ENCODE measurements at regions not wholly inside any gene's neighbourhood (a gene's known extent, or its start where the extent isn't known, plus 50 kb on each side); places are given as distances from the start of the nearest gene placed in this dataset.

- Histone ChIP-seq H3K9me3 (ENCODE audit: control insufficient read depth, insufficient read depth, low read depth, low read length) (no peaks in the 10 kb centered on the region), H3K4me3 (replicated peaks in 1 of 4; ENCODE audit: control extremely low read depth in 1 of 4, insufficient read depth in 1 of 4, low read depth in 3 of 4, low read length in 4 of 4) (no peak overlapping the region), H3K9ac (ENCODE audit: insufficient read depth, low read length) (peak overlapping the region; percentile 43), H3K79me2 (ENCODE audit: control insufficient read depth, insufficient read depth, low read length) (peaks cover 90% of the 10 kb centered on the region), H3K36me3 (ENCODE audit: control insufficient read depth, insufficient read depth, low read length) (peaks cover 12% of the 10 kb centered on the region), H3K4me2 (ENCODE audit: extremely low read depth, insufficient read depth, low read length) (peak overlapping the region; percentile 67), H3K4me1 (ENCODE audit: control insufficient read depth, extremely low read depth, insufficient read depth, low read length) (peaks cover 59% of the 10 kb centered on the region), H3K27me3 (ENCODE audit: control insufficient read depth, insufficient read depth, low read length) (no peaks in the 10 kb centered on the region), H4K20me1 (ENCODE audit: control insufficient read depth, extremely low read depth, insufficient read depth, low read length) (peaks cover 11% of the 10 kb centered on the region), H2AFZ (ENCODE audit: low read length) (no peak overlapping the region), H3K27ac (ENCODE audit: insufficient read depth, low read length) (peak overlapping the region; percentile 85)
- peak; percentile 98 to 99 for DNase-seq (ENCODE audit: low read depth in 2 of 2)
- peak in 1 of 2 donors; percentile 27 for TF ChIP-seq CTCF (conservative IDR thresholded peaks at IDR 0.05 in 1 of 2, IDR thresholded peaks at IDR 0.05 in 1 of 2; ENCODE audit: low read depth in 1 of 2, low read length in 2 of 2)
- TF ChIP-seq EZH2 (IDR thresholded peaks at IDR 0.05; ENCODE audit: low read length, missing control alignments) = no peak
Measured at GRCh38 chr17:77476931-77477805, 336.4 kb downstream of the SEC14L1 start.

GRCh38 chr17:77478281-77478680 is 337.5 kb downstream of the SEC14L1 start:
- Histone ChIP-seq H3K4me2 (ENCODE audit: extremely low read depth, insufficient read depth, low read length) (no peak overlapping the region), H3K9me3 (ENCODE audit: control insufficient read depth, insufficient read depth, low read depth, low read length) (no peaks in the 10 kb centered on the region), H3K27ac (ENCODE audit: insufficient read depth, low read length) (peak overlapping the region; percentile 85), H3K9ac (ENCODE audit: insufficient read depth, low read length) (no peak overlapping the region), H2AFZ (ENCODE audit: low read length) (no peak overlapping the region), H3K27me3 (ENCODE audit: control insufficient read depth, insufficient read depth, low read length) (no peaks in the 10 kb centered on the region), H3K4me3 (replicated peaks in 1 of 4; ENCODE audit: control extremely low read depth in 1 of 4, insufficient read depth in 1 of 4, low read depth in 3 of 4, low read length in 4 of 4) (no peak overlapping the region), H4K20me1 (ENCODE audit: control insufficient read depth, extremely low read depth, insufficient read depth, low read length) (peaks cover 11% of the 10 kb centered on the region), H3K4me1 (ENCODE audit: control insufficient read depth, extremely low read depth, insufficient read depth, low read length) (peaks cover 48% of the 10 kb centered on the region), H3K79me2 (ENCODE audit: control insufficient read depth, insufficient read depth, low read length) (peaks cover 90% of the 10 kb centered on the region), H3K36me3 (ENCODE audit: control insufficient read depth, insufficient read depth, low read length) (peaks cover 23% of the 10 kb centered on the region)
- no peak for DNase-seq (ENCODE audit: low read depth in 2 of 2)
- TF ChIP-seq EZH2 (IDR thresholded peaks at IDR 0.05; ENCODE audit: low read length, missing control alignments) (no peak), CTCF (conservative IDR thresholded peaks at IDR 0.05 in 1 of 2, IDR thresholded peaks at IDR 0.05 in 1 of 2; ENCODE audit: low read depth in 1 of 2, low read length in 2 of 2) (no peak)

- H4K20me1 ChIP-seq (ENCODE audit: control insufficient read depth, extremely low read depth, insufficient read depth, low read length) = peaks cover 10% of the 10 kb centered on the region
- no peak overlapping the region for H3K27ac ChIP-seq (ENCODE audit: insufficient read depth, low read length)
Measured at GRCh38 chr17:77478899-77479298, 338.1 kb downstream of the SEC14L1 start.

More at GRCh38 chr17:77478899-77479298, 338.1 kb downstream of the SEC14L1 start:
- Histone ChIP-seq H3K9ac (ENCODE audit: insufficient read depth, low read length) (no peak overlapping the region), H3K79me2 (ENCODE audit: control insufficient read depth, insufficient read depth, low read length) (peaks cover 90% of the 10 kb centered on the region), H3K4me3 (replicated peaks in 1 of 4; ENCODE audit: control extremely low read depth in 1 of 4, insufficient read depth in 1 of 4, low read depth in 3 of 4, low read length in 4 of 4) (no peak overlapping the region), H3K27me3 (ENCODE audit: control insufficient read depth, insufficient read depth, low read length) (no peaks in the 10 kb centered on the region), H2AFZ (ENCODE audit: low read length) (no peak overlapping the region), H3K4me1 (ENCODE audit: control insufficient read depth, extremely low read depth, insufficient read depth, low read length) (peaks cover 42% of the 10 kb centered on the region), H3K36me3 (ENCODE audit: control insufficient read depth, insufficient read depth, low read length) (peaks cover 24% of the 10 kb centered on the region), H3K4me2 (ENCODE audit: extremely low read depth, insufficient read depth, low read length) (no peak overlapping the region), H3K9me3 (ENCODE audit: control insufficient read depth, insufficient read depth, low read depth, low read length) (no peaks in the 10 kb centered on the region)
- no peak for TF ChIP-seq CTCF (conservative IDR thresholded peaks at IDR 0.05 in 1 of 2, IDR thresholded peaks at IDR 0.05 in 1 of 2; ENCODE audit: low read depth in 1 of 2, low read length in 2 of 2)
- TF ChIP-seq EZH2 (IDR thresholded peaks at IDR 0.05; ENCODE audit: low read length, missing control alignments) = no peak
- DNase-seq (ENCODE audit: low read depth in 2 of 2) = no peak
